NCI-H2081 treated with DMSO at 0.1 percent for 48 hours (cell line): ENCODE measurements at regions not wholly inside any gene's neighbourhood (a gene's known extent, or its start where the extent isn't known, plus 50 kb on each side); places are given as distances from the start of the nearest gene placed in this dataset.
"Not testable (repeated sequence)": the region's sequence is repeated elsewhere in the genome, so short reads cannot be mapped to it uniquely, and the experiment has no call there.

ENCODE experiments used
- DNase-seq: peaks from one replicate; lab custom pipeline; 2025; lab: John Stamatoyannopoulos, UW

GRCh38 chr6:82419132-82419581 is 55.5 kb downstream of the TPBG start:
- DNase-seq: no peak

- no peak for DNase-seq
Measured at GRCh38 chr6:82419859-82420258, 56.2 kb downstream of the TPBG start.

GRCh38 chr6:82430611-82431010 is 67.0 kb downstream of the TPBG start:
- DNase-seq: no peak

- no peak for DNase-seq
Measured at GRCh38 chr6:82436740-82437139, 73.1 kb downstream of the TPBG start.

- no peak for DNase-seq
Measured at GRCh38 chr6:82437701-82438100, 74.1 kb downstream of the TPBG start.

GRCh38 chr6:82441047-82441855 is 77.6 kb downstream of the TPBG start:
- no peak for DNase-seq

GRCh38 chr6:82442061-82442719 is 78.6 kb downstream of the TPBG start:
- no peak for DNase-seq

- no peak for DNase-seq
Measured at GRCh38 chr6:82458147-82458546, 94.5 kb downstream of the TPBG start.

- no peak for DNase-seq
Measured at GRCh38 chr6:82458705-82459104, 95.1 kb downstream of the TPBG start.

GRCh38 chr6:82461536-82461935 is 97.9 kb downstream of the TPBG start:
- DNase-seq: no peak

- no peak for DNase-seq
Measured at GRCh38 chr6:82467338-82467737, 103.7 kb downstream of the TPBG start.

GRCh38 chr6:82470123-82470522 is 106.5 kb downstream of the TPBG start:
- DNase-seq: not testable (repeated sequence)

GRCh38 chr6:82475106-82475505 is 111.5 kb downstream of the TPBG start:
- not testable (repeated sequence) for DNase-seq

GRCh38 chr6:82484001-82484400 is 120.4 kb downstream of the TPBG start:
- DNase-seq: no peak

GRCh38 chr6:82484737-82485626 is 121.4 kb downstream of the TPBG start:
- DNase-seq: no peak

GRCh38 chr6:82487895-82488294 is 124.3 kb downstream of the TPBG start:
- DNase-seq: no peak

GRCh38 chr6:82488403-82488802 is 124.8 kb downstream of the TPBG start:
- DNase-seq: no peak

- DNase-seq: no peak
Measured at GRCh38 chr6:82492134-82492533, 128.5 kb downstream of the TPBG start.

- no peak for DNase-seq
Measured at GRCh38 chr6:82493467-82493866, 129.8 kb downstream of the TPBG start.

- no peak for DNase-seq
Measured at GRCh38 chr6:82494367-82494766, 130.8 kb downstream of the TPBG start.

- DNase-seq: not testable (repeated sequence)
Measured at GRCh38 chr6:82501901-82502300, 138.3 kb downstream of the TPBG start.

GRCh38 chr6:82506526-82506925 is 142.9 kb downstream of the TPBG start:
- no peak for DNase-seq
